ELF-1 (cell line): ENCODE measurements at regions not wholly inside any gene's neighbourhood (a gene's known extent, or its start where the extent isn't known, plus 50 kb on each side); places are given as distances from the start of the nearest gene placed in this dataset.
"Not testable (repeated sequence)": the region's sequence is repeated elsewhere in the genome, so short reads cannot be mapped to it uniquely, and the experiment has no call there.

ENCODE experiments used
- DNase-seq: peaks from one replicate; pipeline ENCODE4 v3.0.0-alpha.2; 2016; ENCODE audit warnings: low read depth, low spot score

GRCh38 chr14:101616202-101616601, 54.9 kb downstream of the DIO3 start:
- DNase-seq: no peak

GRCh38 chr14:101619484-101619883, 58.2 kb downstream of the DIO3 start:
- no peak for DNase-seq

GRCh38 chr14:101620031-101620788, 58.9 kb downstream of the DIO3 start:
- DNase-seq: no peak

GRCh38 chr14:101620821-101621785, 59.8 kb downstream of the DIO3 start:
- DNase-seq: no peak

- DNase-seq: no peak
Observed at GRCh38 chr14:101622251-101623076, 61.2 kb downstream of the DIO3 start.

GRCh38 chr14:101623077-101623372, 61.7 kb downstream of the DIO3 start:
- no peak for DNase-seq

GRCh38 chr14:101623685-101624444, 62.6 kb downstream of the DIO3 start:
- DNase-seq: peak; percentile 79

GRCh38 chr14:101624536-101624935, 63.2 kb downstream of the DIO3 start:
- peak; percentile 62 for DNase-seq

GRCh38 chr14:101625336-101626097, 64.2 kb downstream of the DIO3 start:
- DNase-seq: no peak

GRCh38 chr14:101626331-101626730, 65.0 kb downstream of the DIO3 start:
- no peak for DNase-seq

GRCh38 chr14:101627915-101628262, 66.6 kb downstream of the DIO3 start:
- no peak for DNase-seq

GRCh38 chr14:101628471-101628966, 67.2 kb downstream of the DIO3 start:
- peak; percentile 95 for DNase-seq

- no peak for DNase-seq
Observed at GRCh38 chr14:101628975-101629374, 67.7 kb downstream of the DIO3 start.

GRCh38 chr14:101630056-101630965, 69.0 kb downstream of the DIO3 start:
- no peak for DNase-seq

GRCh38 chr14:101631199-101631598, 69.9 kb downstream of the DIO3 start:
- no peak for DNase-seq

GRCh38 chr14:101631970-101632369, 70.7 kb downstream of the DIO3 start:
- not testable (repeated sequence) for DNase-seq

GRCh38 chr14:101632520-101632919, 71.2 kb downstream of the DIO3 start:
- no peak for DNase-seq

- DNase-seq: no peak
Observed at GRCh38 chr14:101633276-101633675, 72.0 kb downstream of the DIO3 start.

GRCh38 chr14:101634202-101634849, 73.0 kb downstream of the DIO3 start:
- no peak for DNase-seq
